Right hindlimb (tissue), 1 donor: ENCODE measurements at regions not wholly inside any gene's neighbourhood (a gene's known extent, or its start where the extent isn't known, plus 50 kb on each side); places are given as distances from the start of the nearest gene placed in this dataset.
"Not testable (repeated sequence)": the region's sequence is repeated elsewhere in the genome, so short reads cannot be mapped to it uniquely, and the experiment has no call there.

ENCODE experiments used
- DNase-seq: peaks from one replicate; pipeline ENCODE4 v3.0.0-alpha.2; 2018

GRCh38 chr1:166703141-166703540, 136.1 kb upstream of the POGK start:
- no peak for DNase-seq

- DNase-seq, result no peak
Observed at GRCh38 chr1:166703726-166704462, 135.4 kb upstream of the POGK start.

GRCh38 chr1:166705376-166706289, 133.6 kb upstream of the POGK start:
- no peak for DNase-seq

- DNase-seq, result no peak
Observed at GRCh38 chr1:166716620-166717019, 122.7 kb upstream of the POGK start.

- no peak for DNase-seq
Observed at GRCh38 chr1:166721145-166721544, 118.1 kb upstream of the POGK start.

GRCh38 chr1:166730299-166730888, 108.9 kb upstream of the POGK start:
- no peak for DNase-seq

GRCh38 chr1:166738140-166738539, 101.1 kb upstream of the POGK start:
- DNase-seq, result no peak

GRCh38 chr1:166738873-166739272, 100.4 kb upstream of the POGK start:
- no peak for DNase-seq

- DNase-seq, result no peak
Observed at GRCh38 chr1:166740668-166741276, 98.5 kb upstream of the POGK start.

GRCh38 chr1:166763318-166763717, 76.0 kb upstream of the POGK start:
- no peak for DNase-seq

GRCh38 chr1:166766942-166767341, 72.3 kb upstream of the POGK start:
- DNase-seq, result no peak

- DNase-seq, result not testable (repeated sequence)
Observed at GRCh38 chr1:166784646-166785045, 54.6 kb upstream of the POGK start.

- DNase-seq, result no peak
Observed at GRCh38 chr1:166785987-166786386, 53.3 kb upstream of the POGK start.

GRCh38 chr1:166789286-166789685, 50.0 kb upstream of the POGK start:
- DNase-seq, result no peak
